ENCODE measurements at regions not wholly inside any gene's neighbourhood (a gene's known extent, or its start where the extent isn't known, plus 50 kb on each side); places are given as distances from the start of the nearest gene placed in this dataset.
A peak's percentile ranks its signal among the peaks of the same experiment; 100 is the strongest.

GRCh38 chr20:52312132-52312729 is 120.7 kb upstream of the ZFP64 start:
- peak; percentile 74 to 86 for TF ChIP-seq CTCF (conservative IDR thresholded peaks at IDR 0.05 in 1 of 2, IDR thresholded peaks at IDR 0.05 in 1 of 2; ENCODE audit: low read depth in 1 of 2, low read length in 2 of 2)
- TF ChIP-seq EZH2 (IDR thresholded peaks at IDR 0.05; ENCODE audit: low read length, missing control alignments), result no peak
